Cerebellar cortex (tissue), 1 donor: ENCODE measurements at regions not wholly inside any gene's neighbourhood (a gene's known extent, or its start where the extent isn't known, plus 50 kb on each side); places are given as distances from the start of the nearest gene placed in this dataset.
"Not testable (repeated sequence)": the region's sequence is repeated elsewhere in the genome, so short reads cannot be mapped to it uniquely, and the experiment has no call there.

Experiments used
- DNase-seq: peaks from one replicate; pipeline ENCODE4 v3.0.0-alpha.2; 2015; ENCODE audit warnings: low spot score

DNA sequence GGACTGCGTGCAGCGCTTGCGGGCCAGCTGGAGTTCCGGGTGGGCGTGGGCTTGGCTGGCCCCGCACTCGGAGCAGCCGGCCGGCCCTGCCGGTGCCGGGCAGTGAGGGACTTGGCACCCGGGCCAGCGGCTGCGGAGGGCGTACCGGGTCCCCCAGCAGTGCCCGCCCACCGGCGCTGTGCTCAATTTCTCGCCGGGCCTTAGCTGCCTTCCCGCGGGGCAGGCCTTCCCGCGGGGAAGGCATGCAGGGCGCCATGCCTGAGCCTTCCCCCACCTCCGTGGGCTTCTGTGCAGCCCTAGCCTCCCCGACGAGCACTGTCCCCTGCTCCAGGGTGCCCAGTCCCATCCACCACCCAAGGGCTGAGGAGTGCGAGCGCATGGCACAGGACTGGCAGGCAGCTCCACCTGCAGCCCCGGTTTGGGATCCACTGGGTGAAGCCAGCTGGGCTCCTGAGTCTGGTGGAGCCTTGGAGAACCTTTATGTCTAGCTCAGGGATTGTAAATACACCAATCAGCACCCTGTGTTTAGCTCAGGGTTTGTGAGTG, 975.0 kb upstream of the NRXN1 start:
- DNase-seq: not testable (repeated sequence)

- no peak for DNase-seq
These were observed 968.4 kb upstream of the NRXN1 start for GRCh38 chr2:52000151-52000855.

- DNase-seq: no peak
These were observed 967.0 kb upstream of the NRXN1 start for GRCh38 chr2:51998890-51999289.

DNA sequence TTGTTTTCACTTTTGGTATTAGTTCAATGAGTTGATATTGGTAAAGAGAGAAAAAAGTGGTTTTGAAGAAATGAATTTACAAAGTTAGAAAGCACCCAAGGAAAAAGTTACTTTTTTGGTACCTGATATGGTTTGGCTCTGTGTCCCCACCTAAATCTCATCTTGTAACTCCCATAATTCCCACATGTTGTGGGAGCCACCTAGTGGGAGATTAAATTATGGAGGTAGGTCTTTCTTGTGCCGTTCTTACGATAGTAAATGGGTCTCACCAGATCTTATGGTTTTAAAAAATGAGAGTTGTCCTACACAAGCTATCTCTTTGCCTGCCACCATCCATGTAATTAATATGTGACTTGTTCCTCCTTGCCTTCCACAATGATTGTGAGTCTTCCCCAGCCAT, 965.6 kb upstream of the NRXN1 start:
- DNase-seq: no peak

- no peak for DNase-seq
These were observed 963.4 kb upstream of the NRXN1 start for GRCh38 chr2:51995293-51995692.

- DNase-seq: peak; percentile 7
These were observed 962.3 kb upstream of the NRXN1 start for GRCh38 chr2:51994123-51994763.

GRCh38 chr2:51990684-51991083, 958.8 kb upstream of the NRXN1 start:
- DNase-seq: no peak

DNA sequence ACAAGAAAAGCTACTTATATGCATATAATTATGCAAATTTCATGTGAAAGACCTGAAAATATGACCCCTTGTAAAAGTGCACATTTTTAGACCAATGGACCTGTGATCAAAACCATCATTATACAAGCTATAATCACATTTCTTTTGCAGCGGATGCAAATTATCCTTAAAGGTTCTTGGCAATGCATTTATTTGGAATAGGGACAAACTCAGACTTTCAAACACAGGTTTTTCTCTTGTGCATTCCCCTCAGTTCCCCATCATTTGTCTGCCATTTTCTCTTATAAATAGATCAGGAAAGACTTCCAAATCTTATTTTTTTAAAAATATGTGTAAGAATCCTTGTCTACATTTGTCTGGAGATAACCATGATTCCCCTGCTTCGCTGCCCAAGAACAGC, 954.2 kb upstream of the NRXN1 start:
- no peak for DNase-seq

- no peak for DNase-seq
These were observed 949.9 kb upstream of the NRXN1 start for GRCh38 chr2:51981783-51982182.

- no peak for DNase-seq
These were observed 944.7 kb upstream of the NRXN1 start for GRCh38 chr2:51976623-51977022.

GRCh38 chr2:51971136-51971535, 939.2 kb upstream of the NRXN1 start:
- no peak for DNase-seq

DNA sequence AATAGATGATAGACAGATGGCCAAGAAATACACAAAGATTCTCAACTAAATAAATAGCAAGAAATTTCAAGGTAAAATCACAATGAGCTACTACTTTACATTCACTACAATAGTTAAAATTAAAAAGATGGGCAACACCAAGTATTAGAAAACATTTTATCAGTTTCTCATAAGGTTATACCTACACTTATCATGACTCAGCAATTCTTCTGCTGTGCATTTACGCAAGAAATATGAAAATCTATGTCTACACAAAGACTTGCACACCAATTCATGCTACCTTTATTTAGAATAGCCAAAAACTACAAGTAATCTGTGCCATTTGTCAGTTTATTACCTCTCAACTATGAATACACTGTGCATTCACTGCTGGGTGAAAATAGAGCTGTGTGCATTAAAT, 937.4 kb upstream of the NRXN1 start:
- DNase-seq: no peak

DNA sequence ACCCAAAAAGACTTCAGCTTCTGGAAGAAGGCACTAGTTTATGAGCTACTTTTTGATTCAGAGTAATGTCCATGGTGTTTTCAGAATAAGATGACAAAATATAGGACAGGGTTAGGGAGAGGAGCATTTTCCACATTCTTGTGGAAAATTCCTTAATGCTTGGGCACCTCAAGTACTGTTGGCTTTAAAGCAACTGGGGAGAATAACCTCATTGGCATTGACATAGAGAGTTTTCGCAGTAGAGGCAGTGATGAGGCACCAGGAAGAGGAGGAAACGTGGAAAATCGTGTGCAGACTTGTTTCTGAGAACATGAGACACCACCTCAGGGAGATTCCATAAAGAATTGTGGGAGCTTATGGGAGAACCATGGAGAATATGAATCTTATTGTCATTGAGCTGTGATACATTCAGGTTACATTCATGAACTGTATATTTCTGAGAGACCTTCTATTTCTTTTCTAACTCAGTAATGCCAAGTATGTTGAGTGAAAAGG, 929.0 kb upstream of the NRXN1 start:
- no peak for DNase-seq

- DNase-seq: no peak
These were observed 928.3 kb upstream of the NRXN1 start for GRCh38 chr2:51960281-51960680.

GRCh38 chr2:51959696-51960095, 927.8 kb upstream of the NRXN1 start:
- no peak for DNase-seq

DNA sequence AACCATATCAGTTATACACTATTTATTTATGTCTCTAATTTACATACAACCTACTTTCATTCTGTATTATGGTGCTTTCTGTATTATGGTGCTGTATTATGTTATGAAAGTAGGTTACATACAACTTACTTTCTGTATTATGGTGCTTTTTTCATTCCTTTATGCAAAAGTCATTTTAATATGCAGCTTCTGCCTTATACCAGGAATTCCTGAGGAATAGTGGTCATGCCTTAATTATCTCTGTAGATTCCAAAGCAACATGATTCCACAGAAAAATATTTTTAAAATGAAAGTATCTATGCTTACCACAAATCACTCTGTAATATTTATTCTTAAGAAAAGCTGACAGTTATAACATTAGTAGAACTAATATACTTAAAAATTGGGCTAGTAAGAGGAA, 922.0 kb upstream of the NRXN1 start:
- DNase-seq: no peak

GRCh38 chr2:51921076-51921475, 889.1 kb upstream of the NRXN1 start:
- no peak for DNase-seq

- no peak for DNase-seq
These were observed 888.6 kb upstream of the NRXN1 start for GRCh38 chr2:51920509-51920908.

DNA sequence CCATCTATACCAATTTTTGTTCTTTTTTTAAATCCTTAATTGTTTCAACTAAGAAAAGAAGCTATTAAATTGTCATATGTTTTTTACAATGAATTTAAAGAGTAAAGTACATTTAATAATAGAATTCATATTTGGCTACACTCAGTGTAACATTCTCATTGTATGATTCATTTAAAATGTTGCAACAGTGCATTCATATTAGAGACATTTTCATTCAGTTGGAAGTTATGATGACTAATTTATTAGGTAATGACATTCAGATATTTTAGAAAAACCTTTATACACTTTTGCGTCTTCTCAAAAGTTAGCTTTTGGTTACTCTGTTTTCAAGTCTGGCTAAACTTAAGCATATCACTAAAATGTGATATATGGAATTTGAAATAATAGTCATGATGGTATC, 887.5 kb upstream of the NRXN1 start:
- DNase-seq: no peak

DNA sequence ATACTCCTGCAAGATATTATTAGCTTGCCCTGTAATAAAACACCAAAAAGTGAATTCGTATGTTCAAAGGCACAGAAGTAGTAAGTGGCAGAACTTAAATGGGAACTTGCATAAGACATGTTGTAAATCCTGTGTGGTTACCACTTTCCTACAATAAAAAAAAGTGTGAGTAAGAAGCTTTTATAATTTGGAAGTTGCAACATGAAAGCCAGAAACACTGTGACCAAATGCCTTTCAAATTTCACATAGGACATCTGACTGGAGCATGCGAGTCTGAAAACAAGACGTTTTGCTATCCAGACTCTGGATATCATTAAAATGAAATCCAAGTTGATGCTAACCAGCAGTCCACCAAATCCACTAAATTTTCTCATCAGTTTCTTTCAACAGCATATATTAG, 886.2 kb upstream of the NRXN1 start:
- no peak for DNase-seq

- DNase-seq: no peak
These were observed 871.8 kb upstream of the NRXN1 start for GRCh38 chr2:51903728-51904127.

- no peak for DNase-seq
These were observed 867.7 kb upstream of the NRXN1 start for GRCh38 chr2:51899643-51900042.

DNA sequence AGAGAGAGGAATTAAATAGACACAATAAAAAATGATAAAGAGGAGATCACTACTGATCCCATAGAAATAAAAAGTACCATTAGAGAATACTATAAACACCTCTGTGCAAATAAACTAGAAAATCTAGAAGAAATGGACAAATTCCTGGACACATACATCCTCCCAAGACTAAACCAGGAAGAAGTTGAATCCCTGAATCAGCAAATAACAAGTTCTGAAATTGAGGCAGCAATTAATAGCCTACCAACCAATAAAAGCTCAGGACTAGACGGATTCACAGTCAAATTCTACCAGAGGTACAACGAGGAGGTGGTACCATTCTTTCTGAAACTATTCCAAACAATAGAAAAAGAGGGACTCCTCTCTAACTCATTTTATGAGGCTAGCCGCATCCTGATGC, 862.7 kb upstream of the NRXN1 start:
- not testable (repeated sequence) for DNase-seq

- no peak for DNase-seq
These were observed 856.2 kb upstream of the NRXN1 start for GRCh38 chr2:51888120-51888519.
